D341Med (cell line): ENCODE measurements at regions not wholly inside any gene's neighbourhood (a gene's known extent, or its start where the extent isn't known, plus 50 kb on each side); places are given as distances from the start of the nearest gene placed in this dataset.
"Not testable (repeated sequence)": the region's sequence is repeated elsewhere in the genome, so short reads cannot be mapped to it uniquely, and the experiment has no call there.

Experiments used
- DNase-seq: peaks from one replicate; pipeline ENCODE4 v3.0.0; 2012; ENCODE audit warnings: low spot score

DNA sequence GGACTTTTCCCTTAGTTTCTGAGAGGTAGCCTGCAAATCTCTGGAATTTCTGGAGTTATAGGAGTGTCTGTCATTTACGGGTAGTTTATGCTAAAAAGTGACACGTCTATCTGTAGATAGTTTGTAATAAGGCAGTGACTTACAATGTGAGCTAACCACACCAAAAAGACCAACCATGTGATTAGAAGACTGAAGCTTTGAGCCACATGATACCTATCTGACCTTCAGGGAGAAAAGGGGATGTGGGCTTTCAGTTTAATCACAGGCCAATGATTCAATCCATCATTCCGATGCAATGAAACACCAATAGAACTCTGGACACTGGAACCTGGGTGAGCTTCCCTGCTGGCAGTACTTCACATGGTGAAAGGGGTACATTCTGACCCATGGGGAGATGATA is 254.6 kb upstream of the GK2 start:
- no peak for DNase-seq

DNA sequence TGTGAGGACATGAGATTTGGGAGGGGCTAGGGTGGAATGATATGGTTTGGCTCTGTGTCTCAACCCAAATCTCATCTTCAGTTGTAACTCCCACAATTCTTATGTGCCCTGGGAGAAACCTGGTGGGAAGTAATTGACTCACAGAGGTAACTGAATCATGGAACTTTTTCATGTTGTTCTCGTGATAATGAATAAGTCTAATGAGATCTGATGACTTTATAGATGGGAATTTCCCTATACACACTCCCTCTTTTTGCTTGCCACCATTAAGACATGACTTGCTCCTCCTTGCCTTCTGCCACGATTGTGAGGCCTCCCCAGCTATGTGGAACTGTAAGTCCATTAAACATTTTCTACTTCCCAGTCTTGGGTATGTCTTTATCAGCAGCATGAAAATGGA is 253.2 kb upstream of the GK2 start:
- no peak for DNase-seq

DNA sequence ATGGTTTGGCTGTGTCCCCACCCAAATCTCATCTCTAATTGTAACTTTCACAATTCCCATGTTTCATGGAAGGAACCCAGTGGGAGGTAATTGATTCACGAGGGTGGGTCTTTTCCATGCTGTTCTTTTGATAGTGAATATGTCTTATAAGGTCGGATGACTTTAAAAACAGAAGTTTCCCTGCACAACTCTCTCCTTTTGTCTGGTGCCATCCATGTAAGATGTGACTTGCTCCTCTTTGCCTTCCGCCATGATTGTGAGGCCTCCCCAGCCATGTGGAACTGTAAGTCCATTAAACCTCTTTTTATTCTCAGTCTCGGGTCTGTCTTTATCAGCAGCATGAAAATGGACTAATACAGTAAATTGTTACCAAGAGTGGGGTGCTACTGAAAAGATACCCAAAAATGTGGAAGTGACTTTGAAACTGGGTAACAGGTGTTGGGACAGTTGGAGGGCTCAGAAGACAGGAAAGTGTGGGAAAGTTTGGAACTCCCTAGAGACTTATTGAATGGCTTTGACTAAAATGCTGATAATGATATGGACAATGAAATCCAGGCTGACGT is 251.4 kb upstream of the GK2 start:
- not testable (repeated sequence) for DNase-seq

DNA sequence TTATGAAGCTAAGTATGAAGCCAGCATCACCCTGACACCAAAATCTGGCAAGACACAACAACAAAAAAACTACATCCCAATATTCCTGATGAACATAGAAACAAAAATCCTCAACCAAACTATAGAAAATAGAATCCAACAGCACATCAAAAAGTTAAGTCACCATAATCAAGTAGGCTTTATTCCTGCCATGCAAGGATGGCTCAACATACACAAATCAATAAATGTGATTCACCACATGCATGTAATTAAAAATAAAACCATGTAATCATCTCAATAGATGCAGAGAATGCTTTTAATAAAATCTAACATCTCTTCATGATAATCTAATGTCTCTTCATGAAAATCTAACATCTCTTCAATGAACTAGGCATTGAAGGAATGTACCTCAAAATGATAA is 249.4 kb upstream of the GK2 start:
- no peak for DNase-seq

DNA sequence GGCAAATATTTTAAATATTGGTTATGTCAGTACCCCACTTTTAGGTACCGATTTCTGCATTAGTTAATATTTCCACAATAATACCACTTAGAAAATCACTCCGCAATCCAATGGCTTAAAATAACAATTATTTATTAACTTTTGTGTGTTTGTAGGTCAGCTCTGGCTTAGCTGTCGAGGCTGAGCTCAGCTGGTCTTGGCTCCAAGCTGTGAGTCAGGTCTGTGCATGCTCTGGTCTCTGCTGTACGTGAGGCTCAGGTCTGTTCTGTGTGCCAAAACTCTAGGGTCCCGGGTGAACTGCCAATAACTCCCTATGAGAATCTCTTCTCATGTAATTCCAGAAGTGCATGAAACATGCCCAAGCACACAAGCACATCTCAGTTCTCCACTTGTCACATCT is 245.8 kb upstream of the GK2 start:
- DNase-seq: no peak

DNA sequence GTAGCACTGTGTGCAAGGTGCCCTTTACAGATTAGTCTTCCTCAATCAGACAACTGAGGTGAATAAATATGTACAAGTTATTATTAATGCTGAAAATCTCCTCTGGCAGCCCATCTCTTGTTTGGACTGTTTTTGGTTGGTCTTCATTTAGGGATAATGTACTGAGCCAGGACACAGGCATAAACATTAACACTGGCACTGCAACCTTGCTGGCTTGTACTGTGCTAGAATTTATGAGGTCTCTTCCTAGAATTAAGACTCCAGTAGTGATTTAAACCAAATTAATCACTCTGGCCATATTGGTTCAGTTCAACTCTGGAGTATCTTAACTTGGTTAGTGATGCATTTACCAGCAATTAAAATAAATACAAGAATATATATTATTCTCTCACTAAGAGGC is 244.7 kb upstream of the GK2 start:
- DNase-seq: no peak

DNA sequence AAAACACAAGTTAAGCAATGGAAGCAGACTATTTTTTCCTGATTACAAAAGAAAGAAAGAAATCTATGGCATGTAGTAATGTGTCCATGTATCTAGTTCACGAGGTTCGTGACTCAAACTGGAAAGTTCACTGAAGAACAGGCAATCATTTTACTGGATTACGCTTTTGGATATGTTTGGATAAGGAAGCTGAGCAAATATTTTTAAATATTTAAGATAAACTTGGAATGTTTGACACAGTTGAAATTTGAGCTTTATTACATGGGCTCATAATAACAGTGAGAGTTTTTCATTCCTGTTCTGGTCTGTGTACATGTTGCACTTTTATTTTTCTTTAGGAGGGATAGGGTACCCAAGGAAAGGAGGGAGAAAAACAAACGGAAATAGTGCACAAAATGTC is 244.2 kb upstream of the GK2 start:
- DNase-seq: no peak

DNA sequence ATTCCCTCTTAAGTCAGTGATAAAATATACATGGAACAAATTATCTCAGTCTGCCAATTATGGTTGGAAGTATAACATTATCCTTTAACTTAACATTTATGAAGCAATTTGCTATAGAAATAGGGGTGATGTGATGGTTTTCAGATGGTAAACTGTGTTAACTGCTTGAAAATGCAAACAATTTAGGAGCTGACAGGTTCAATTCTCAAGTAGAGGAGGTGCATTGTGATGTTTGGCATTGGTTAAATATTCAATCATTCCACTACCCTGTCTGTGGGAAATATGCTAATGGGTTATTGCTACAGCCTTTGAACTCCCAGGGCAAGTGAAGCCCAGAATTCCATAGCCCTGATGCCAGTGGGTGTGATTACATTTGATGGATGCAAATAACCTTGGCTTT is 243.4 kb upstream of the GK2 start:
- DNase-seq: no peak

DNA sequence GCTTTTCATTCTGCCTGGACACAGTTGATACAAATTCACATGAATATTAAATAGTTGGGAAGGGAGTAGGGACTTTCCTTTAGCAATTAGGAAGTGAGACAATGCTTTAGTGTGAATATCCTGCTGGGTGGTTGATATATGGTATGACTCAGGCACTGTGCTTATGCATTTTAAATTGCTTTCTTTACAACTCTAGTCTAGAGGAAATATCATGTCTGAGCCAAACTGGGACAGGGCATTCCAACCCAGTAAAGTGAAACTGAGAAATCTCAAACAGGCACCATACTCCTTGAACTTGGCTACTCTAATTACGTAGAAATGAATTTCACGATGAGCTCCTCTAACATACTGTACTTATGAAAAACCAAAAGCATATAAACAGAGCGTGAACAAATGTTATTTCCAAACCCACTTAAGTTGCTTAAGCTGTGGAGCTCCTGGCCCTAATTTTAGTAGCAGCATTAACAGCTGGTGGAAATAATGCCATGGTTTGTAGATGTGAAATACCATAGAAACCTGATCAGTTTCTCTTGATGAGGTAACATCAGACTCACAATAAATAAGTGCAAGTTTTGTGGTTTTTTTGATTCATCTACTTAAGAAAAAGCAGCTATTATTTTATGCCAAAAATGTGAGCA is 242.9 kb upstream of the GK2 start:
- no peak for DNase-seq

DNA sequence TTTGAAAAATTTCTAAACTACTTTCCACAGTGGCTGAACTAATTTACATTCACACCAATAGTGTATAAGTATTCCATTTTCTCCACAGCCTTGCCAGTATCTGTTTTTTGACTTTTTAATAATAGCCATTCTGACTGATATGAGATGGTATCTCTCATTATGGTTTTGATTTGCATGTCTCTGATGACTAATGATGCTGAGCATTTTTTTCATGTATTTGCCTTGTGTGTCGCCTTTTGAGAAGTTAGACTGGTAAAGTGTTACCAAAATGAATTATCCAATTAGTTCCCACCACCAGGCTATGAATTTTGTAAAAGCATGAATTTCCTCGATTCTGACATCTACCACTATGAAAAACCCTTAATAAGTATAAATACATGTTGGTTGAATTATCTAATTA is 242.2 kb upstream of the GK2 start:
- DNase-seq: no peak

DNA sequence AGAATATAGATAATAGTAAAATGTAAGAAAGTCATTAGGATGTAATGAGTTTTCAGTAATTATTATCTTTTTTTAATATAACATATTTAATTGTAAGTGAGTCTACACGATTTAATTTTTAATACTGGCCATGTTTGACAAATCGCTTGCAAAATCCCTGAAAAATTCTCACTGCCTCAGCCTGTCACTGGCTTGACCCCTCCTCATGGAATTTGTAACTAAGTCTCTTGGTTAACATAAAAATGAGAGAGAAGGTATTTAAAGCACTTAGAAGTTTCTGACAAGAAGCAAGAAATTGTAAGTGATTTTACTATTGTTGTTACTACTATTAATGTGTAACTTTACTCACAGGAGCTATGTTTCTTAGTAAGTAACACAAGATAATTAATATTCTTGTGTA is 237.9 kb upstream of the GK2 start:
- DNase-seq: no peak

DNA sequence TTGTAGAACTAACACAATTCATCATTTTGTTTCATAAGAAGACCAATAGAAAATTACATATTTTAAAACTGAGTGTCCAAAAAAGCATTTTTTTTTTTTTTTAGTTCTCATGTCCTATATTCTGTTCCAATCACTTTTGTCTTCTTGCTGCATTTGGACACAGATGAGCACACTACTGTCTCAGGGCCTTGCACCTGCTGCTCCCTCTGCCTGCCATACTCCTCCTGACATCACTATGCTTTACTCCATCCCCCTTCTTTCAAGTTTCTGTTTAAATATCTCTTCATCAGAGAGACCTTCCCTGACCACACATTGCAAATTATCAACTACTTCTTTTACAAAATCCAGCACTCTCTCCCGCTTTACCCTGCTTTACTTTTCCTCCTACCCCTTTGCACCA is 230.7 kb upstream of the GK2 start:
- DNase-seq: no peak

DNA sequence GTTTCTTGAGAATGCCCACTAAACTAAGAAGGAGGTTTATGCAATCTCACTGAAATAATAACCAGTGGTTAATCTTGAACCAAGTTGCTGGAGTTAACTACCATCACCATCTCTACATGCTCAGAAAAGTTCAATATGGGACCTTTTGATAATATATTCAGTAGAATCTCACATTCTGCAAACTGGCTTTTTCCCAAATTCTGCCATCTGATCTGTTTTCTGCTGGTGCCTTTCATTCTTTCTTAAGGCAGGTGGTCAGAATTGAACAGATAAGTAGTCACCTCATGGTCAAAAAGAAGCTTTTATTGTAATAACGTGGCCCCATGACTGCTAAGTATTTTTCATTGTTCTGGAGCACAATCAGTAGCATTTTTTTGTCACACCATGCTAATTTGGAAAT is 229.0 kb upstream of the GK2 start:
- DNase-seq: no peak

DNA sequence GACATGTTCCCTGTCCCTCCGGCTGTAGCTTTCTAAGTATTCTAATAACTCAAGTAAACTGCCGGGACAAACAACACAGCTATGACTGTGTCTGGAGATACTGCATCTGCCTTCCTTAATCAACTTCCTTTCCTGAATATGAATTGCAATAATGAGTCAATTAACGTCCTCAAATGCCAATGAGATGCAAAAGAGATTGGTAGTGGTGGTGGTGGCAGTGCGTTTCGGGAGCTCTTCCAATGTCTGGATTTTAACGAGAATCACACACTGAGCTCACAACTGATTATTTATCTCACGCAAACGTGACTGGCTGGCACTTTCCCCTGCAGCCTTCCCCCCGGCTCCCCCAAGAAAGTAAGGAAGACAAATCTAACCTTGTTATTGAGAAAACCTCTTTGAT is 226.1 kb upstream of the GK2 start:
- no peak for DNase-seq

DNA sequence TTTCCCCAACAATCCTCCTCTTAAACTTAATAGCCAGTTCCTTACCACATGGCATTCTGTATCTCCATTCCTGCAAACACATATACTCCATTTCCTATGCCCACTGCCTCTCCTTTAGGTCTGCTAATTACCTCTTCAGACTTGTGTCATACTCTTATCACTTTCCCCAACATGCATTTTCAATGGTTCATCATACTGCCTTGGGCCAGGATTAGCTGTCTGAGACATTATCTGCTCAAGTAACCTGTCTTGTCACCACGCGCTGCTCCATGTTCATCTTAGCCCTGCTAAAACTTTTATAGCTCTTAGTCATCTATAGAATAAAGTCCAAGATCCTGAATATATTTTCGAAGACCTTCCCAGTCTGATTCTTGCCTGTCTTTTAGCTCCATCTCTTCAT is 224.1 kb upstream of the GK2 start:
- DNase-seq: no peak

DNA sequence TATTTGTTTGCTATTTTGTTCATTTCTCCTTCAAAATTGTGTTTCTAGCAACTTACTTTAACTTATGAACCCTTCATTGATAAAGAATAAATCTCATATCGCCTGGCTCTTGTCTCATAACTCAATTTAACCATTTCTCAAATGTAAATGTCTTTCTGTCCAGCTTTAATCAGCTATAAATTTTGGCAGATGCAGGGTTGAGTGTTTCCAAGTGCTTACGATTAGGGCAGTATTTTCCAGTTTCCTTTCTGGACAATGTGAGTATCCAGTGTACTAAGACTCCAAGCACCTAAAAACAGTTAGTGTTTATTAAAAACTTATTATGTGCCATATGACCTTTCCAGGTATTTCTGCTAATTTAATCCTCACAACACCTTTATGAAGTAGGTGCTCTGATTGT is 218.6 kb upstream of the GK2 start:
- no peak for DNase-seq

DNA sequence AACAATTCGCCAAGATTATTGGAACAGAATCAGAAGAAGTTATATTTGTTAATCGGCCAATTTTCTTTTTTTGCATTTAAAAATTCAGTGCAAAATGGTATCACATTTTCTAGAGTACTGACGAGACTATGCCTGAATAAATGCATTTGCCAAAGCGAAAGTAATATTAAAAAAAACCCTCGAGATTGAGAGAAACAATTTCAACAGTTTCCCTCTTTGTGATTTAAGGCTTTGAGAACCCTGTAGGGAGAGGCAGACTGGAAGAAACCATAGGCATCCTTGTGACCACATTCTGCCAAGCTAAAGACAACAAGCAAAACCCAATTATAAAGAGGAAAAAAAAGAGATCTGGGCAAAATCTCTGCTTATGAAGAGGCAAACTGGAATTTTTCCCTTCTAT is 218.1 kb upstream of the GK2 start:
- no peak for DNase-seq

DNA sequence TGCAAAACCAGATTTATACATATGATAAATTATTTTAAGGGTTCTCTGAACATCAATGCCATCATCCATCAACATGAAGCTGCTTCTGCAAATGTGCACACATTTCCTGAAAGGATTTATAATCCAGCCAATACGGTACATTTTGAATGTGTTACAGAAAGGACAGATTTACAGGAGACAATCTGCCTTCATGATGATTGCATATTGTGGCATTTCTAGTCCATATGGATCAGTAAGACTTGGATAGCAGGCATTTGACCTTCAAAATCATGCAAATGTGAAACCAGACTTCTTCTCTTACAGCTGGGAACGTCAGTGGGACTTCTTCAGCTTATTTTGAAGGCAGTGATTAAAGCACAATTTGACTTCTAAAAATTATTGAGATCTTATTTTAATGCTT is 217.3 kb upstream of the GK2 start:
- no peak for DNase-seq

DNA sequence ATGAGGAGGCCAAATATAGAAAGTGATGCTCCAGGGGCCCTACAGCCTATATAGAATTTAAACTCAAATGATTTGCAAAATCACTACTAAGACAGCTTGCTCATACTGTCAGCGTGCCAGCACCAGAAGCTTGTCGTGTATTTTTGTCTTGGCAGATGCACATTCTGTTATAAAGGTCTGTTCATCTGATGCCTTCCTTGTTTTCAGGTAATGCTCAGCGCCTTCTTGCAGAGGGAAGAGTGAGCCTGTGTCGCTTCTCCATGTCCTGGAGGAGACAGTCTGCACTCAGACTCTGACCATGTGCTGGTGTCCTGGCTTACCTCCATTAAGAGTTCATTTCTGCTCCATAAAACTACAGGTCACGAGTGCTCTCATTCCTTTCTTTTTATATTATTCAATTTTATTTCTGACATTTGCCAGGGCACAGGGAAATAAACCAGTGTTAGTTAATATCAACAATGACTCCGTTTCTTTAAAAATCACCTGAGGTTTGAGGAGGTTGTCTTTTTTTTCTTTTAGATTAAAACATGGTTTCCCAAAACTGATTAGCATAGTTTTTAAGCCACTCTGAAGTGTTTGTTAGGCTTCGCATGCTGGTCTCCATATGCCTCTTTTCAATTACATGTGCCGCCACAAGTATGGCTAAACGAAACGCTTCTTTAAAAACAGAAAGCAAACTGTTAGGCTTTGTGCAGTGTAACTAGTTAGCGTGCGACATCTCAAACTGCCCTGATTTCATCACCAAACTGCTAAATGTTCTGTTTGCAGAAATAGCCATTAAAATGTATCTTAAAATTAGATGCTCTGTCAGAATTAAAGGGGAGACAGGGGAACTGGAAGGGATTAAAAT is 215.2 kb upstream of the GK2 start:
- no peak for DNase-seq

DNA sequence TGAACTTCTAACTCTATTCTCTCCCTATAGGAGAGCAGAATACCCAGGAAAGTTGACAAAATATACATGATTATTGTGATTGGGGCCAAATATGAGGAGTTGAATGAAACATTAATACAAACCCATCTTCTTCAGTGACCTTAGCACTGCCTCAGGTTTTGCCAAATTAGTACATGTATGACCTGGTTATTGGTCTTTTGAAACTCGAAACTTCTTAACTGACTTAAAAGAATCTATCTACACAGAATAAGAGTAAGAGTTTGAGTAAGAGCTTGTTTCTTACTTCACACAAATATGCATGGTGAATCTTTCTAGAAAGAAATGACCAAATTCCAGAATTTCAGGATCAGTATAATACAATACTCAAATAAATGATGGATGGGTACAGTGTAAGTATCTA is 213.0 kb upstream of the GK2 start:
- DNase-seq: no peak

DNA sequence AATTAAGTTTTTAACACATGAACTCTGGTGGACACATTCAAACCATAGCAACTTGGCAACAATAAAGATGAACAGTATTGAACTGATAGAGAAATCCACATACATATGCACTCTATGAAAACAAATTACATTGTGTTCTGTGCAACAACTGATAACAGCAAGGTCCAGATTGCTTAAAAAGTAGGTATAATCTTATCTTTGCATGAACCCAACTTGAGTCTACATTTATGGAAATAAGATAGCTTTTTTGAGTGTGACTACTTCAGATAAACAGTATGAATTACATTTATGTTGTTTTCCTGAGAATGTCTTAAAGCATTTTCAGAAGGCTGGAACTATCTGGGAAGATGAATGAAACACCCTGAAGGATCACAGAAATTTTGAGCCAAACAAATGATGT is 212.6 kb upstream of the GK2 start:
- DNase-seq: no peak

DNA sequence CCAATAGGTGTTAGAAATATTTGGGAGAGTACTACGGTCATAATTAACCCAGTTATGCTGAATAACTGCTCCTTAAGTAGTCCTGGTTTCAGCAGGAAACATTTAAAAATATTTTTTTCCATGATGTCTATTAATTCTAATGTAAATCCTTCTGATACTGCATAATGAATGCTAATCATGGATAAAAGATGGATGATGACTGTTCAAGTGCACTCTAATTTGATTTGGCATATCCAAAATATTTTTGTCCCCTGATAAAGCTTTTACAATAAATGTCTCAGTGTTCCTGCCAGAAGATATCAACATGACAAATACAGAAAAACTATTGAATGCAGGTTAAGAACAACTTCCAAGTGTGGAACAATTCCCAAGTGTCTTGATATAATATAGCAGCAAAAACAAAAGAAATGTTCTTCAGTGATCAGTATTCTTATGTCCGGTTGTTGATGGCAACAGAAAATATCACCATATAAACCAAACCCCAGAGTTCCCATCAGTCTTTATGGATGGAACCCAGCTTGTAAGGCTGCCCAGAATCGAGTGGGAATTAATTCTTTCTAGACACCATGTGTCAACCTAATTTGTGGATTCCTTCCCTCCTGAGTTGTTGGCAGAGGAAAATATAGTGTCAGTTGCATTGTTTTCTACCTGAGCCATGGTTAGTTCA is 205.4 kb upstream of the GK2 start:
- no peak for DNase-seq

DNA sequence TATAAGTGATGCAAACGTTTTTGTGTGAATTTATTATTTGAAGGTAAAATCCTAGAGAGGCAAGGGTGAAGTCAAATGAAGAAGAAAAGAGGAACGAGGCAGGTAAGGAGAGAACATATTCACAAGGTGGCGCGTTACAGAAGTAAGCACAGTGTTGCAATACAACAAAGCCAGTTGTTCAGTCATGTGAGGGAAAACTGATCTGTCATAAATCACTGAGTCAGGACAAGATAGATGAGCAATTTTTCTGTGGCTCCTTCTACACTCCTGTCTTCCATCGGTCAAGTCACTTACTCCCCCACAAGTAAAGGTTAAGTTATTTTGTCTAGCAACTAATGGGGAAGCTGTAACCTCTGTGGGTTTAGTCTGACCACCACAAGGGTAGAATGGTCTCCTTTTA is 203.0 kb upstream of the GK2 start:
- no peak for DNase-seq
